SK-N-MC (cell line): ENCODE measurements at regions not wholly inside any gene's neighbourhood (a gene's known extent, or its start where the extent isn't known, plus 50 kb on each side); places are given as distances from the start of the nearest gene placed in this dataset.
"Not testable (repeated sequence)": the region's sequence is repeated elsewhere in the genome, so short reads cannot be mapped to it uniquely, and the experiment has no call there.

Experiments
- EZH2 ChIP-seq: fragments of 200-600 bp; sonication (generic); IDR thresholded peaks from one replicate; pipeline ENCODE4 v1.6.1; 2017; ENCODE audit warnings: antibody characterized with exemption
- POLR2AphosphoS5 ChIP-seq: IDR thresholded peaks from 2 replicates; pipeline ENCODE4 v1.6.1; 2012; ENCODE audit warnings: mild to moderate bottlenecking, low read depth, low read length, borderline replicate concordance

DNA sequence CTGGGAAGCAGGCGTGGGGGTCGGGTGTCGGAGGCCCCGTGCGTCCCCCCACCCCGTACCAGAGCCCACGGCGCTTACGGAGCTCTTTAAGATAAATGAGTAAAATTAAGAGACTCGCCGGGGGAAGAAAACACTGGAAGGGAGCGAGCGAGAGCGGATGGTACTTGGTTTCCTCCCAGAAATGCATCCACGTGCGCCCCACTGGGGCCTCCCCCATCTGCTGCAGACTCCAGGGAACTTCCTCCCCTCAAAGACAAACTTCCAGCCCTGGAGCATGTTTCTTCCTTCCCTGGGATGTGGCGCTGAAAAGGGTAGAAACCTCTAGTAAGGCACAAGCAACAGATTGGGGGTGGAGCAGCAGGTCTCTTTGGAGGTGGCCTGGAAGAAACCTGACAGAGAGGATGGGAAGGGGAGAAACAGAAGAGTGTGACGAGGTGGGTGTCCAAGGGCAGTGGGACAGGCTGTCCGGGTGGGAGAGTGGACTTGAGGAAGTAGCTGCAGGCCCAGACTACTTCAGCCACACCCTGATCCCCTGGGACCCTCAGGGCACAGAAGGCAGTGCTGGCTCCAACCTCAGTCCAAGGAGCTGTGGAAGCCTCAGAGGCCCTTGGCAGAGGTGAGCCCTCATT lies 91.2 kb downstream of the TRIM43 start:
- not testable (repeated sequence) for TF ChIP-seq POLR2AphosphoS5, EZH2
